ENCODE measurements at regions not wholly inside any gene's neighbourhood (a gene's known extent, or its start where the extent isn't known, plus 50 kb on each side); places are given as distances from the start of the nearest gene placed in this dataset.

- TF ChIP-seq ZNF350 (tag by site-specific recombination; IDR thresholded peaks at IDR 0.05) (no peak), ZSCAN16 (tag by site-specific recombination; IDR thresholded peaks at IDR 0.05) (no peak), INSM2 (tag by site-specific recombination; IDR thresholded peaks at IDR 0.05) (no peak), YY1 (tag by site-specific recombination; IDR thresholded peaks at IDR 0.05) (no peak), REST (tag by site-specific recombination; IDR thresholded peaks at IDR 0.05) (no peak)
- TF ChIP-seq, protein P1, sequence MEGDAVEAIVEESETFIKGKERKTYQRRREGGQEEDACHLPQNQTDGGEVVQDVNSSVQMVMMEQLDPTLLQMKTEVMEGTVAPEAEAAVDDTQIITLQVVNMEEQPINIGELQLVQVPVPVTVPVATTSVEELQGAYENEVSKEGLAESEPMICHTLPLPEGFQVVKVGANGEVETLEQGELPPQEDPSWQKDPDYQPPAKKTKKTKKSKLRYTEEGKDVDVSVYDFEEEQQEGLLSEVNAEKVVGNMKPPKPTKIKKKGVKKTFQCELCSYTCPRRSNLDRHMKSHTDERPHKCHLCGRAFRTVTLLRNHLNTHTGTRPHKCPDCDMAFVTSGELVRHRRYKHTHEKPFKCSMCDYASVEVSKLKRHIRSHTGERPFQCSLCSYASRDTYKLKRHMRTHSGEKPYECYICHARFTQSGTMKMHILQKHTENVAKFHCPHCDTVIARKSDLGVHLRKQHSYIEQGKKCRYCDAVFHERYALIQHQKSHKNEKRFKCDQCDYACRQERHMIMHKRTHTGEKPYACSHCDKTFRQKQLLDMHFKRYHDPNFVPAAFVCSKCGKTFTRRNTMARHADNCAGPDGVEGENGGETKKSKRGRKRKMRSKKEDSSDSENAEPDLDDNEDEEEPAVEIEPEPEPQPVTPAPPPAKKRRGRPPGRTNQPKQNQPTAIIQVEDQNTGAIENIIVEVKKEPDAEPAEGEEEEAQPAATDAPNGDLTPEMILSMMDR (tag by site-specific recombination; IDR thresholded peaks at IDR 0.05): no peak
Observed at GRCh38 chr3:193761969-193762368, 169.0 kb downstream of the OPA1 start.

All from HEK293 (cell line).